ENCODE measurements at regions not wholly inside any gene's neighbourhood (a gene's known extent, or its start where the extent isn't known, plus 50 kb on each side); places are given as distances from the start of the nearest gene placed in this dataset.

GRCh38 chr3:46086083-46086437 lies 58.8 kb upstream of the XCR1 start:
- H3K9ac ChIP-seq (ENCODE audit: low read depth, low read length): no peak overlapping the region
- H2BK5ac ChIP-seq (ENCODE audit: low read depth, low read length, poor library complexity, severe bottlenecking): no peak overlapping the region
- H3K27me3 ChIP-seq (ENCODE audit: control insufficient read depth, insufficient read depth, low read length): peaks cover 2% of the 10 kb centered on the region; the same call in 1 of the 2 replicates
- no peak overlapping the region for H3K4ac ChIP-seq (ENCODE audit: low read depth, low read length)
- dilution Hi-C loops (cut with HindIII; ENCODE audit: low sequenced_read_pairs, unreplicated experiment): no loop called here
- DNase-seq (no peak), ATAC-seq (ENCODE audit: low read depth) (no peak)
- no peak overlapping the region for H4K91ac ChIP-seq (ENCODE audit: insufficient read depth, low read depth, low read length)
- WGBS, 2 experiments (ENCODE audit: extremely low coverage in 2 of 2, insufficient read length in 1 of 2): 90% methylated on average over 4 of the region's 4 CpGs; no CpG with 5 or more reads in 1 of the 2 experiments
- no peak overlapping the region for H4K8ac ChIP-seq (ENCODE audit: low read depth in 2 of 2, low read length in 2 of 2)
- in situ Hi-C loops (cut with MboI; ENCODE audit: low sequenced_read_pairs): loop anchor here (10.0 to 25.0 kb wide), 2 partner anchors 289 to 1049 kb away; partner anchors contain the start of genes CCR5 and CLEC3B
- ChIA-PET CTCF (no interaction called here), POLR2A (ENCODE audit: unreplicated experiment) (no interaction called here)
- H2AK5ac ChIP-seq (ENCODE audit: low read depth, low read length): no peak overlapping the region
- H2BK15ac ChIP-seq (ENCODE audit: low read depth, low read length): no peak overlapping the region
- H3K56ac ChIP-seq (ENCODE audit: extremely low read depth, insufficient read depth, low read length): no peak overlapping the region
- H2AFZ ChIP-seq (replicated peaks; ENCODE audit: low read length, poor library complexity): no peak overlapping the region
- H2BK20ac ChIP-seq (ENCODE audit: low read depth, low read length): no peak overlapping the region
- H3K36me3 ChIP-seq (ENCODE audit: control insufficient read depth, insufficient read depth, low read length): no peaks in the 10 kb centered on the region
- H4K5ac ChIP-seq (ENCODE audit: low read depth, low read length): no peak overlapping the region
- H3K23ac ChIP-seq (ENCODE audit: low read depth, low read length): no peak overlapping the region
- H3K27ac ChIP-seq (ENCODE audit: insufficient read depth, low read length): no peak overlapping the region
- H3K18ac ChIP-seq (ENCODE audit: low read depth, low read length): no peak overlapping the region
- peaks cover 5% of the 10 kb centered on the region for H3K4me1 ChIP-seq (ENCODE audit: control insufficient read depth, insufficient read depth, low read length)
- H3K14ac ChIP-seq (replicated peaks; ENCODE audit: low read depth, low read length): no peak overlapping the region
- H3K9me1 ChIP-seq (ENCODE audit: insufficient read depth, low read length): peaks cover 3% of the 10 kb centered on the region; the same call in 1 of the 2 replicates
- no peaks in the 10 kb centered on the region for H3K9me3 ChIP-seq (ENCODE audit: control insufficient read depth, insufficient read depth, low read length)
- H3K4me2 ChIP-seq (ENCODE audit: low read depth, low read length): no peak overlapping the region
- TF ChIP-seq RFX5 (IDR thresholded peaks at IDR 0.05; ENCODE audit: low read depth, low read length) (no peak), MXI1 (IDR thresholded peaks at IDR 0.05; ENCODE audit: borderline replicate concordance, low read depth, low read length) (no peak)
- no TSS peak for BruUV-seq (replicated peaks)
- H4K20me1 ChIP-seq (ENCODE audit: insufficient read depth, low read length): no peaks in the 10 kb centered on the region
- H2AK9ac ChIP-seq (replicated peaks; ENCODE audit: low read depth, low read length, poor library complexity): no peak overlapping the region
- H3K79me1 ChIP-seq (ENCODE audit: low read depth in 1 of 2, low read length in 2 of 2): no peaks in the 10 kb centered on the region
- no peak overlapping the region for H3K4me3 ChIP-seq (ENCODE audit: insufficient read depth, low read depth, low read length)
- H2BK120ac ChIP-seq (ENCODE audit: low read depth, low read length): no peak overlapping the region
- intact Hi-C loops (cut with micrococcal nuclease): loop anchor here (5.0 kb wide), 1 partner anchor 341 kb away; no protein-coding TSS in a partner anchor

Data from IMR-90 (cell line).